Hepatocyte (in vitro differentiated cells): ENCODE measurements at regions not wholly inside any gene's neighbourhood (a gene's known extent, or its start where the extent isn't known, plus 50 kb on each side); places are given as distances from the start of the nearest gene placed in this dataset.

ENCODE experiments used
- DNase-seq: peaks from one replicate; pipeline ENCODE4 v3.0.0-alpha.2; 2016; ENCODE audit warnings: low spot score
- H2AFZ ChIP-seq: fragments of 200-600 bp; sonication (generic); 2 replicates; pipeline ENCODE4 v1.6.0; 2016; ENCODE audit warnings: antibody characterized with exemption, mild to moderate bottlenecking
- H3K27ac ChIP-seq: fragments of 200-600 bp; sonication (generic); 2 replicates; pipeline ENCODE4 v1.5.1; 2016; ENCODE audit warnings: mild to moderate bottlenecking
- H3K27me3 ChIP-seq: fragments of 200-600 bp; sonication (generic); 2 replicates; pipeline ENCODE4 v1.6.1; 2016
- H3K36me3 ChIP-seq: fragments of 200-600 bp; sonication (generic); replicated peaks from 2 replicates; pipeline ENCODE4 v1.5.1; 2016; ENCODE audit warnings: low read depth; ENCODE audit not compliant: insufficient read depth
- H3K4me1 ChIP-seq: fragments of 200-600 bp; sonication (generic); 2 replicates; pipeline ENCODE4 v1.5.1; 2016; ENCODE audit warnings: mild to moderate bottlenecking, moderate library complexity; ENCODE audit not compliant: insufficient read depth
- H3K4me2 ChIP-seq: fragments of 200-600 bp; sonication (generic); 2 replicates; pipeline ENCODE4 v1.6.0; 2016
- H3K4me3 ChIP-seq: fragments of 200-600 bp; sonication (generic); 2 replicates; pipeline ENCODE4 v1.5.1; 2016; ENCODE audit warnings: mild to moderate bottlenecking
- H3K79me2 ChIP-seq: fragments of 200-600 bp; sonication (generic); 2 replicates; pipeline ENCODE4 v1.6.0; 2017; ENCODE audit warnings: mild to moderate bottlenecking
- H3K9me2 ChIP-seq: fragments of 200-600 bp; sonication (generic); replicated peaks from 2 replicates; pipeline ENCODE4 v1.6.0; 2017; ENCODE audit warnings: mild to moderate bottlenecking; ENCODE audit not compliant: insufficient read depth
- H3K9me3 ChIP-seq: fragments of 200-600 bp; sonication (generic); 2 replicates; pipeline ENCODE4 v1.5.1; 2016; ENCODE audit warnings: low read depth, mild to moderate bottlenecking
- H4K20me1 ChIP-seq: fragments of 200-600 bp; sonication (generic); 2 replicates; pipeline ENCODE4 v1.6.0; 2016; ENCODE audit warnings: mild to moderate bottlenecking; ENCODE audit not compliant: insufficient read depth, poor library complexity, severe bottlenecking
- EZH2 ChIP-seq: fragments of 200-600 bp; sonication (generic); IDR thresholded peaks from 2 replicates; pipeline ENCODE4 v1.6.1; 2016; ENCODE audit warnings: antibody characterized with exemption, mild to moderate bottlenecking, borderline replicate concordance
- EZH2phosphoT487 ChIP-seq: fragments of 200-600 bp; sonication (generic); IDR thresholded peaks from one replicate; pipeline ENCODE4 v1.6.1; 2018; ENCODE audit warnings: antibody characterized with exemption, mild to moderate bottlenecking, low read depth, moderate library complexity; ENCODE audit not compliant: unreplicated experiment, severe bottlenecking
- WGBS: methylation state at CpG from one replicate; pipeline ENCODE4 v1.1.6; 2016; ENCODE audit warnings: low lambda C conversion rate; ENCODE audit errors: missing lambda C conversion rate; 5-methylcytosine and 5-hydroxymethylcytosine counted together
- TF ChIP-seq, protein P1 (sequence below): fragments of 200-600 bp; sonication (generic); IDR thresholded peaks from 2 replicates; pipeline ENCODE4 v1.5.1; 2016; ENCODE audit warnings: antibody characterized with exemption, mild to moderate bottlenecking; ENCODE audit not compliant: poor library complexity

- no peak overlapping the region for H2AFZ ChIP-seq
- H3K9me2 ChIP-seq: no peaks in the 10 kb centered on the region
- WGBS: 82% methylated on average over 1 of the region's 1 CpG
- no peaks in the 10 kb centered on the region for H3K27me3 ChIP-seq
- DNase-seq: no peak
- no peaks in the 10 kb centered on the region for H3K9me3 ChIP-seq
- H3K4me2 ChIP-seq: no peak overlapping the region
- H4K20me1 ChIP-seq: no peaks in the 10 kb centered on the region
- no peaks in the 10 kb centered on the region for H3K4me1 ChIP-seq
- TF ChIP-seq EZH2phosphoT487 (no peak), EZH2 (no peak)
- TF ChIP-seq, protein P1, sequence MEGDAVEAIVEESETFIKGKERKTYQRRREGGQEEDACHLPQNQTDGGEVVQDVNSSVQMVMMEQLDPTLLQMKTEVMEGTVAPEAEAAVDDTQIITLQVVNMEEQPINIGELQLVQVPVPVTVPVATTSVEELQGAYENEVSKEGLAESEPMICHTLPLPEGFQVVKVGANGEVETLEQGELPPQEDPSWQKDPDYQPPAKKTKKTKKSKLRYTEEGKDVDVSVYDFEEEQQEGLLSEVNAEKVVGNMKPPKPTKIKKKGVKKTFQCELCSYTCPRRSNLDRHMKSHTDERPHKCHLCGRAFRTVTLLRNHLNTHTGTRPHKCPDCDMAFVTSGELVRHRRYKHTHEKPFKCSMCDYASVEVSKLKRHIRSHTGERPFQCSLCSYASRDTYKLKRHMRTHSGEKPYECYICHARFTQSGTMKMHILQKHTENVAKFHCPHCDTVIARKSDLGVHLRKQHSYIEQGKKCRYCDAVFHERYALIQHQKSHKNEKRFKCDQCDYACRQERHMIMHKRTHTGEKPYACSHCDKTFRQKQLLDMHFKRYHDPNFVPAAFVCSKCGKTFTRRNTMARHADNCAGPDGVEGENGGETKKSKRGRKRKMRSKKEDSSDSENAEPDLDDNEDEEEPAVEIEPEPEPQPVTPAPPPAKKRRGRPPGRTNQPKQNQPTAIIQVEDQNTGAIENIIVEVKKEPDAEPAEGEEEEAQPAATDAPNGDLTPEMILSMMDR: no peak
- no peak overlapping the region for H3K4me3 ChIP-seq
- no peak overlapping the region for H3K27ac ChIP-seq
- no peaks in the 10 kb centered on the region for H3K36me3 ChIP-seq
- no peaks in the 10 kb centered on the region for H3K79me2 ChIP-seq
Observed at GRCh38 chr1:38396606-38397005, 350.0 kb upstream of the POU3F1 start.

DNA sequence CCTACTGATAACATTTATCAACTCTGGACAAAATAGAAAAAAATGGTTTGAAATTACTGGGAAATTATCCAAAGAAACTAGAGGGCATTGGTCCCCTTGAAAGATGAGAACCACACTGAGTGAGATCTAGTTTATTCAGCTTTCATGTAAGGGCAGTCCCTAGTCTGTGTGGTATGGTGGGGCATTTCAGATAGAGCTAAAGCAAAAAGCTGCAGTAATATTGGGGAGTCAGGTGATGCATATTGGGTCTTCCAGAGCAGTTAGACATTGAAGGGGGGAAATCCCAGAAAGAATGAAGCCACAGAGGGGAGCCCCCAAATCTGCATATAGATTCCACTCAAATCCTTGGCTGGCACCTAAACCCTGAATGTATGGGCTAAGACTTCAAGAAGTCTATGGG, 347.7 kb upstream of the POU3F1 start:
- Histone ChIP-seq H3K9me3 (no peaks in the 10 kb centered on the region), H3K4me2 (no peak overlapping the region), H3K4me1 (no peaks in the 10 kb centered on the region), H4K20me1 (no peaks in the 10 kb centered on the region), H3K79me2 (no peaks in the 10 kb centered on the region), H3K9me2 (no peaks in the 10 kb centered on the region), H3K4me3 (no peak overlapping the region), H3K36me3 (no peaks in the 10 kb centered on the region), H3K27me3 (no peaks in the 10 kb centered on the region), H3K27ac (no peak overlapping the region), H2AFZ (no peak overlapping the region)
- DNase-seq: no peak
- TF ChIP-seq EZH2 (no peak), EZH2phosphoT487 (no peak)
- TF ChIP-seq, protein P1: no peak

- 92% methylated on average over 2 of the region's 2 CpGs for WGBS
- H3K4me3 ChIP-seq: no peak overlapping the region
Observed at GRCh38 chr1:38392861-38393260, 346.3 kb upstream of the POU3F1 start.

GRCh38 chr1:38381256-38381655, 334.7 kb upstream of the POU3F1 start:
- H3K27me3 ChIP-seq: no peaks in the 10 kb centered on the region
- TF ChIP-seq EZH2phosphoT487 (no peak), EZH2 (no peak)
- TF ChIP-seq, protein P1: no peak
- H2AFZ ChIP-seq: no peak overlapping the region
- no peaks in the 10 kb centered on the region for H4K20me1 ChIP-seq
- no peaks in the 10 kb centered on the region for H3K79me2 ChIP-seq
- H3K4me2 ChIP-seq: no peak overlapping the region
- H3K36me3 ChIP-seq: no peaks in the 10 kb centered on the region
- no peaks in the 10 kb centered on the region for H3K4me1 ChIP-seq
- H3K9me3 ChIP-seq: no peaks in the 10 kb centered on the region
- no peaks in the 10 kb centered on the region for H3K9me2 ChIP-seq
- no peak overlapping the region for H3K27ac ChIP-seq
- 88% methylated on average over 8 of the region's 8 CpGs for WGBS
- no peak for DNase-seq
- no peak overlapping the region for H3K4me3 ChIP-seq

More at GRCh38 chr1:38392861-38393260, 346.3 kb upstream of the POU3F1 start:
- no peak for DNase-seq
- TF ChIP-seq, protein P1: no peak
- H4K20me1 ChIP-seq: no peaks in the 10 kb centered on the region
- H2AFZ ChIP-seq: no peak overlapping the region
- H3K4me1 ChIP-seq: no peaks in the 10 kb centered on the region
- no peaks in the 10 kb centered on the region for H3K9me3 ChIP-seq
- H3K27me3 ChIP-seq: no peaks in the 10 kb centered on the region
- no peaks in the 10 kb centered on the region for H3K9me2 ChIP-seq
- no peak overlapping the region for H3K27ac ChIP-seq
- no peak overlapping the region for H3K4me2 ChIP-seq
- H3K79me2 ChIP-seq: no peaks in the 10 kb centered on the region
- H3K36me3 ChIP-seq: no peaks in the 10 kb centered on the region
